Hippocampal formation (tissue), 2 donors: ENCODE measurements at regions not wholly inside any gene's neighbourhood (a gene's known extent, or its start where the extent isn't known, plus 50 kb on each side); places are given as distances from the start of the nearest gene placed in this dataset.
"Not testable (repeated sequence)": the region's sequence is repeated elsewhere in the genome, so short reads cannot be mapped to it uniquely, and the experiment has no call there.

ENCODE experiments used
- DNase-seq, 2 donors: peaks; one replicate each; lab custom pipeline; 2025; lab: John Stamatoyannopoulos, UW

- DNase-seq = no peak
These were observed 98.5 kb upstream of the UXS1 start for GRCh38 chr2:106292627-106293026.

GRCh38 chr2:106288873-106289272, 94.8 kb upstream of the UXS1 start:
- DNase-seq = no peak

- no peak for DNase-seq
These were observed 91.2 kb upstream of the UXS1 start for GRCh38 chr2:106285237-106285829.

- DNase-seq = no peak
These were observed 90.6 kb upstream of the UXS1 start for GRCh38 chr2:106284691-106285202.

- no peak for DNase-seq
These were observed 90.2 kb upstream of the UXS1 start for GRCh38 chr2:106284255-106284654.

GRCh38 chr2:106283228-106284152, 89.4 kb upstream of the UXS1 start:
- not testable (repeated sequence) for DNase-seq

- DNase-seq = no peak
These were observed 88.5 kb upstream of the UXS1 start for GRCh38 chr2:106282462-106283170.

GRCh38 chr2:106281907-106282430, 87.9 kb upstream of the UXS1 start:
- DNase-seq = not testable (repeated sequence)

GRCh38 chr2:106280722-106281446, 86.8 kb upstream of the UXS1 start:
- DNase-seq = no peak

GRCh38 chr2:106280224-106280623, 86.1 kb upstream of the UXS1 start:
- no peak for DNase-seq

GRCh38 chr2:106278112-106278876, 84.2 kb upstream of the UXS1 start:
- no peak for DNase-seq

GRCh38 chr2:106277426-106277825, 83.3 kb upstream of the UXS1 start:
- DNase-seq = no peak

- DNase-seq = no peak
These were observed 81.9 kb upstream of the UXS1 start for GRCh38 chr2:106275971-106276370.

- DNase-seq = no peak
These were observed 80.6 kb upstream of the UXS1 start for GRCh38 chr2:106274668-106275067.

GRCh38 chr2:106272216-106272807, 78.2 kb upstream of the UXS1 start:
- DNase-seq = no peak

- DNase-seq = no peak
These were observed 76.4 kb upstream of the UXS1 start for GRCh38 chr2:106270471-106270891.

GRCh38 chr2:106269591-106270291, 75.6 kb upstream of the UXS1 start:
- no peak for DNase-seq

GRCh38 chr2:106267997-106268396, 73.9 kb upstream of the UXS1 start:
- no peak for DNase-seq

GRCh38 chr2:106261871-106262321, 67.8 kb upstream of the UXS1 start:
- no peak for DNase-seq

- not testable (repeated sequence) for DNase-seq
These were observed 64.8 kb upstream of the UXS1 start for GRCh38 chr2:106258859-106259258.
